ENCODE measurements at regions not wholly inside any gene's neighbourhood (a gene's known extent, or its start where the extent isn't known, plus 50 kb on each side); places are given as distances from the start of the nearest gene placed in this dataset.

DNA sequence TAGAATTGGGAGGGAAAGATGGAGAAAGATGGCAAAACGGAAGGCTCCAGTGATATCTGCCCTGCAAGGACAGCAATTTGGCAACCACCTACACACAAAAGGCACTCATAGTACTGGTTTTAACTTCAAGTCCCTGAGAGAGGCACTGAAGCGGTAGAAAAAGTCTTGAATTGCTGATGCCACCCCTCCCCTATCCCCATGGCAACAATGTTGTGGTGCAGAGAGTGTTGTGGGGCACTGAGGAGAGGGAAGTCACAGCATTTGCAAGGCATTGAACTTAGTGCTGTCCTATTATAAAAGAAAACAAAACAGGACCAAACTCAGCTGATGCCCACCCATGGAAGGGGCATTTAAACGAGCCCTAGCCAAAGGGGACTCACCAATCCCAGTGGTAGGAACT lies 343.7 kb downstream of the HAO1 start:
- H3K27ac ChIP-seq (ENCODE audit: low read depth in 2 of 2, low read length in 2 of 2), result no peak overlapping the region
- intact Hi-C loops (cut with DNase I), result no loop called here
- H3K9me3 ChIP-seq (ENCODE audit: control insufficient read depth in 2 of 3, insufficient read depth in 1 of 3, low read length in 3 of 3), result peaks cover 0 to 3% (median 0%) of the 10 kb centered on the region in 3 donors
- TF ChIP-seq, protein P1, sequence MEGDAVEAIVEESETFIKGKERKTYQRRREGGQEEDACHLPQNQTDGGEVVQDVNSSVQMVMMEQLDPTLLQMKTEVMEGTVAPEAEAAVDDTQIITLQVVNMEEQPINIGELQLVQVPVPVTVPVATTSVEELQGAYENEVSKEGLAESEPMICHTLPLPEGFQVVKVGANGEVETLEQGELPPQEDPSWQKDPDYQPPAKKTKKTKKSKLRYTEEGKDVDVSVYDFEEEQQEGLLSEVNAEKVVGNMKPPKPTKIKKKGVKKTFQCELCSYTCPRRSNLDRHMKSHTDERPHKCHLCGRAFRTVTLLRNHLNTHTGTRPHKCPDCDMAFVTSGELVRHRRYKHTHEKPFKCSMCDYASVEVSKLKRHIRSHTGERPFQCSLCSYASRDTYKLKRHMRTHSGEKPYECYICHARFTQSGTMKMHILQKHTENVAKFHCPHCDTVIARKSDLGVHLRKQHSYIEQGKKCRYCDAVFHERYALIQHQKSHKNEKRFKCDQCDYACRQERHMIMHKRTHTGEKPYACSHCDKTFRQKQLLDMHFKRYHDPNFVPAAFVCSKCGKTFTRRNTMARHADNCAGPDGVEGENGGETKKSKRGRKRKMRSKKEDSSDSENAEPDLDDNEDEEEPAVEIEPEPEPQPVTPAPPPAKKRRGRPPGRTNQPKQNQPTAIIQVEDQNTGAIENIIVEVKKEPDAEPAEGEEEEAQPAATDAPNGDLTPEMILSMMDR (IDR thresholded peaks at IDR 0.05; ENCODE audit: borderline replicate concordance, extremely low read depth, insufficient read depth), result no peak
- no peak overlapping the region for H3K9ac ChIP-seq (ENCODE audit: low read length in 3 of 3)
- no peaks in the 10 kb centered on the region for H3K4me1 ChIP-seq (ENCODE audit: control insufficient read depth in 2 of 3, insufficient read depth in 2 of 3, low read depth in 1 of 3, low read length in 3 of 3)
- H3K36me3 ChIP-seq (ENCODE audit: control insufficient read depth in 2 of 3, insufficient read depth in 3 of 3, low read length in 3 of 3), result no peaks in the 10 kb centered on the region
- no peak overlapping the region for H3K4me3 ChIP-seq (ENCODE audit: low read length in 3 of 3)
- DNase-seq (peak in 3 of 5 donors; percentile 3 to 14 (median 12)), FAIRE-seq (no peak)
- no peaks in the 10 kb centered on the region for H3K27me3 ChIP-seq (ENCODE audit: control insufficient read depth, insufficient read depth, low read length)

DNA sequence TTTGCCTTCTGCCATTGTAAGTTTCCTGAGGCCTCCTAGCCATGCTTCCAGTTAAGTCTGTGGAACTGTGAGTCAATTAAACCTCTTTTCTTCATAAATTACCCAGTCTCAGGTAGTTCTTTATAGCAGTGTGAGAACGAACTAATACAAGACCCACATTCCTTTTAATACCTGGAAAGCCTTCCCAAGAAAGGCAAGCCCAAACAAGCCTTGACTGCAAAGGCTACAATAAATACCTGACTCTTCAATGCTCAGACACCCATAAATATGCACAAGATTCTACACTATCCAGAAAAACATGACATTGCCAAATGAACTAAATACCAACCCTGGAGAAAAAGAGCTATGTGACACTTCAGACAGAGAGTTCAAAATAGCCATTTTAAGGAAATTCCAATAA lies 338.8 kb downstream of the HAO1 start:
- Histone ChIP-seq H3K27ac (ENCODE audit: low read depth in 2 of 2, low read length in 2 of 2) (no peak overlapping the region), H3K27me3 (ENCODE audit: control insufficient read depth, insufficient read depth, low read length) (no peaks in the 10 kb centered on the region)
- no peak for FAIRE-seq

DNA sequence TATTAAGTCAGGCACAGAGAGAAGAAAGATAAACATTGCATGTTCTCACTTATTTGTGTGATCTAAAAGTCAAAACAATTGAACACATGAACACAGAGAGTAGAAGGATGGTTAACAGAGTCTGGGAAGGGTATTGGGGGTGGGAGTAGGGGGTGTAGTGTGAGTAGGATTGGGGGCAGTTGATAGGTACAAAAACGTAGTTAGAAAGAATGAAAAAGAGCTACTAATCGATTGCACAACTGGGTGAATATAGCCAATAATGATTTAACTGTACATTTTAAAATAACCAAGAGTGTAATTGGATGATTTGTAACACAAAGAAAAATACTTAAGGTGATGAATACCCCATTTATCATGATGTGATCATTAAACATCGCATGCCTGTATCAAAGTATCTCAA lies 333.3 kb downstream of the HAO1 start:
- TF ChIP-seq, protein P1 (IDR thresholded peaks at IDR 0.05; ENCODE audit: borderline replicate concordance, extremely low read depth, insufficient read depth), result no peak
- Histone ChIP-seq H3K4me1 (ENCODE audit: control insufficient read depth in 2 of 3, insufficient read depth in 2 of 3, low read depth in 1 of 3, low read length in 3 of 3) (no peaks in the 10 kb centered on the region), H3K27ac (ENCODE audit: low read depth in 2 of 2, low read length in 2 of 2) (no peak overlapping the region), H3K9ac (ENCODE audit: low read length in 3 of 3) (no peak overlapping the region), H3K27me3 (ENCODE audit: control insufficient read depth, insufficient read depth, low read length) (no peaks in the 10 kb centered on the region), H3K9me3 (ENCODE audit: control insufficient read depth in 2 of 3, insufficient read depth in 1 of 3, low read length in 3 of 3) (no peaks in the 10 kb centered on the region), H3K36me3 (ENCODE audit: control insufficient read depth in 2 of 3, insufficient read depth in 3 of 3, low read length in 3 of 3) (no peaks in the 10 kb centered on the region), H3K4me3 (ENCODE audit: low read length in 3 of 3) (no peak overlapping the region)
- DNase-seq (no peak), FAIRE-seq (no peak)
- intact Hi-C loops (cut with DNase I), result no loop called here

More for the DNA sequence above, 338.8 kb downstream of the HAO1 start:
- H3K4me3 ChIP-seq (ENCODE audit: low read length in 3 of 3), result no peak overlapping the region
- H3K4me1 ChIP-seq (ENCODE audit: control insufficient read depth in 2 of 3, insufficient read depth in 2 of 3, low read depth in 1 of 3, low read length in 3 of 3), result no peaks in the 10 kb centered on the region
- intact Hi-C loops (cut with DNase I), result no loop called here
- no peaks in the 10 kb centered on the region for H3K36me3 ChIP-seq (ENCODE audit: control insufficient read depth in 2 of 3, insufficient read depth in 3 of 3, low read length in 3 of 3)
- no peak overlapping the region for H3K9ac ChIP-seq (ENCODE audit: low read length in 3 of 3)
- H3K9me3 ChIP-seq (ENCODE audit: control insufficient read depth in 2 of 3, insufficient read depth in 1 of 3, low read length in 3 of 3), result peaks cover 0 to 3% (median 0%) of the 10 kb centered on the region in 3 donors
- no peak for DNase-seq
- TF ChIP-seq, protein P1 (IDR thresholded peaks at IDR 0.05; ENCODE audit: borderline replicate concordance, extremely low read depth, insufficient read depth), result no peak

DNA sequence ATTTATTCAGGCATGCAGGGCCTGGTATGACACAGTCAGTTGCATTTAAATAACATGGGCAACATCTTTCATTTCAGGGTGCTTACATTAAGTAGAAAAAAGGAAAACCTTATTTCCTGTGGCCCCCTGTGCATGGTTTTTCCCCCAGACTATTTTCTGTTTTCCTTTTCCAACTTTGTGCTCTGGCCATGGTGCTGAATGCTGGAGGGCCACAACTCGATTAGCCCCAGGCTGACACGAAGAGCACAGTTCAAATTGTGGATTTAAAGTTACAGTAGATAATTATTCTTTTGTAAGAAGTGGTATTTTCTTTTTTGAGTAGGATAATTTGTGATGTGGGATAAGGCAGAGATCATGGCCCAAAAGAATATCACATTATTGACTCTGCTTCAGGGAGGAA lies 332.0 kb downstream of the HAO1 start:
- H3K9ac ChIP-seq (ENCODE audit: low read length in 3 of 3), result no peak overlapping the region
- DNase-seq (peak in 1 of 5 donors; percentile 43), FAIRE-seq (no peak)
- H3K4me3 ChIP-seq (ENCODE audit: low read length in 3 of 3), result no peak overlapping the region
- H3K36me3 ChIP-seq (ENCODE audit: control insufficient read depth in 2 of 3, insufficient read depth in 3 of 3, low read length in 3 of 3), result no peaks in the 10 kb centered on the region
- no peaks in the 10 kb centered on the region for H3K27me3 ChIP-seq (ENCODE audit: control insufficient read depth, insufficient read depth, low read length)
- H3K4me1 ChIP-seq (ENCODE audit: control insufficient read depth in 2 of 3, insufficient read depth in 2 of 3, low read depth in 1 of 3, low read length in 3 of 3), result no peaks in the 10 kb centered on the region
- H3K27ac ChIP-seq (ENCODE audit: low read depth in 2 of 2, low read length in 2 of 2), result no peak overlapping the region
- TF ChIP-seq, protein P1 (IDR thresholded peaks at IDR 0.05; ENCODE audit: borderline replicate concordance, extremely low read depth, insufficient read depth), result no peak
- intact Hi-C loops (cut with DNase I), result no loop called here
- no peaks in the 10 kb centered on the region for H3K9me3 ChIP-seq (ENCODE audit: control insufficient read depth in 2 of 3, insufficient read depth in 1 of 3, low read length in 3 of 3)
